ENCODE measurements at regions not wholly inside any gene's neighbourhood (a gene's known extent, or its start where the extent isn't known, plus 50 kb on each side); places are given as distances from the start of the nearest gene placed in this dataset.
"Not testable (repeated sequence)": the region's sequence is repeated elsewhere in the genome, so short reads cannot be mapped to it uniquely, and the experiment has no call there.

- H3K36me3 ChIP-seq = no peaks in the 10 kb centered on the region
- no peaks in the 10 kb centered on the region for H3K9me3 ChIP-seq
- no peak for DNase-seq
- no peak overlapping the region for H3K4me3 ChIP-seq
- 67% methylated on average over 1 of the region's 1 CpG for WGBS (ENCODE audit: insufficient coverage, low coverage, low lambda C conversion rate, missing lambda C conversion rate)
- no peak for TF ChIP-seq POLR2A (IDR thresholded peaks at IDR 0.05)
- no peak for TF ChIP-seq CTCF (IDR thresholded peaks at IDR 0.05)
- H3K4me1 ChIP-seq = no peaks in the 10 kb centered on the region
- no peak overlapping the region for H3K27ac ChIP-seq
- H3K27me3 ChIP-seq = peaks cover 0 to 2% of the 10 kb centered on the region in 2 donors
- no peak for ATAC-seq
- intact Hi-C loops (cut with DNase I) = no loop called here
Observed at GRCh38 chrX:45554736-45555135, 354.1 kb upstream of the DIPK2B start.

GRCh38 chrX:45553417-45553816 lies 352.7 kb upstream of the DIPK2B start:
- Histone ChIP-seq H3K27ac (no peak overlapping the region), H3K4me3 (no peak overlapping the region), H3K36me3 (no peaks in the 10 kb centered on the region), H3K9me3 (no peaks in the 10 kb centered on the region), H3K4me1 (no peaks in the 10 kb centered on the region), H3K27me3 (peaks cover 0 to 3% of the 10 kb centered on the region in 2 donors)
- 46% methylated on average over 1 of the region's 1 CpG for WGBS (ENCODE audit: insufficient coverage, low coverage, low lambda C conversion rate, missing lambda C conversion rate)
- intact Hi-C loops (cut with DNase I) = no loop called here
- DNase-seq (no peak), ATAC-seq (no peak)
- TF ChIP-seq POLR2A (IDR thresholded peaks at IDR 0.05) (no peak), CTCF (IDR thresholded peaks at IDR 0.05) (no peak)

DNA sequence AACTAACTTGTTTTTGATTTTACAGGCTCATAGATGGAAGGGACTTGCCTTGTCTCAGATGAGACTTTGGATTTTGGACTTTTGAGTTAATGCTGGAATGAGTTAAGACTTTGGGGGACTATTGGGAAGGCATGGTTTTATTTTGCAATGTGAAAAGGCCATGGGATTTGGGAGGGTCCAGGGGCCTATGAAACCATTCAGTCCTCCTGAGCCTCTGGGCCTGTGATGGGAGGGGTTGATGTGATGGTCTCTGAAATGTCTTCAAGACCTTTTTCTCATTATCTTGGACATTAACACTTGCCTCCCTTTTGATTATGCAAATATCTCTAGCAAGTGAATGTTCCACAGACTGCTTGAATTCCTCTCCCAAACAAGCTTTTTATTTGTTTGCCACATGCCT lies 346.0 kb upstream of the DIPK2B start:
- H3K4me3 ChIP-seq; H3K27me3 ChIP-seq; H3K27ac ChIP-seq; intact Hi-C loops (cut with DNase I); DNase-seq; ATAC-seq; H3K9me3 ChIP-seq; H3K4me1 ChIP-seq; H3K36me3 ChIP-seq: not testable (repeated sequence)

DNA sequence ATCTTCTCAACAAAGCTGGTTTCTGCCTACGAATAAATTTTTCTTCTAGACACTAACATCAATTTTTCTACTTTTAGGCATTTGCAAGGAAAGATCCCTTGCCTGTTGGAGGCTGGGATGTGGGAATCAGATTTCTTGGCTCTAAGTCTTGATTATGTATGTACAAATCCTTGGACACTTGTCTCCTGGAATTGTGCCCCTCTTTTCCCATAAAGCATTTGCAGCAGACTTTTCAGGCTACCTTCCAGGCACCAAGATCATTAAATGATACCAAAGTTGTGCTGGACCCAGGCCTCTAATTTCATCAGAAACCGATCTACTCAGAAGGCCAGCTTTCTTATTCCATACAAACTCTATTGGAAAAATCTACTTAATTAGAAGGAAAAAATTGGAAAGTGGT lies 339.5 kb upstream of the DIPK2B start:
- DNase-seq (no peak), ATAC-seq (no peak)
- H3K4me1 ChIP-seq = no peaks in the 10 kb centered on the region
- H3K9me3 ChIP-seq = no peaks in the 10 kb centered on the region
- H3K36me3 ChIP-seq = no peaks in the 10 kb centered on the region
- H3K4me3 ChIP-seq = no peak overlapping the region
- 59% methylated on average over 2 of the region's 2 CpGs for WGBS (ENCODE audit: insufficient coverage, low coverage, low lambda C conversion rate, missing lambda C conversion rate)
- no peaks in the 10 kb centered on the region for H3K27me3 ChIP-seq
- no peak overlapping the region for H3K27ac ChIP-seq
- TF ChIP-seq CTCF (IDR thresholded peaks at IDR 0.05) = no peak
- no peak for TF ChIP-seq POLR2A (IDR thresholded peaks at IDR 0.05)
- intact Hi-C loops (cut with DNase I) = no loop called here

- intact Hi-C loops (cut with DNase I) = no loop called here
- no peaks in the 10 kb centered on the region for H3K27me3 ChIP-seq
- TF ChIP-seq CTCF (IDR thresholded peaks at IDR 0.05) (no peak), POLR2A (IDR thresholded peaks at IDR 0.05) (no peak)
- WGBS (ENCODE audit: insufficient coverage, low coverage, low lambda C conversion rate, missing lambda C conversion rate) = 25% methylated on average over 1 of the region's 1 CpG
- no peak overlapping the region for H3K4me3 ChIP-seq
- DNase-seq (no peak), ATAC-seq (no peak)
- H3K9me3 ChIP-seq = no peaks in the 10 kb centered on the region
- H3K36me3 ChIP-seq = no peaks in the 10 kb centered on the region
- no peaks in the 10 kb centered on the region for H3K4me1 ChIP-seq
- no peak overlapping the region for H3K27ac ChIP-seq
Observed at GRCh38 chrX:45537936-45538335, 337.3 kb upstream of the DIPK2B start.
